ENCODE measurements at regions not wholly inside any gene's neighbourhood (a gene's known extent, or its start where the extent isn't known, plus 50 kb on each side); places are given as distances from the start of the nearest gene placed in this dataset.
"Not testable (repeated sequence)": the region's sequence is repeated elsewhere in the genome, so short reads cannot be mapped to it uniquely, and the experiment has no call there.

DNA sequence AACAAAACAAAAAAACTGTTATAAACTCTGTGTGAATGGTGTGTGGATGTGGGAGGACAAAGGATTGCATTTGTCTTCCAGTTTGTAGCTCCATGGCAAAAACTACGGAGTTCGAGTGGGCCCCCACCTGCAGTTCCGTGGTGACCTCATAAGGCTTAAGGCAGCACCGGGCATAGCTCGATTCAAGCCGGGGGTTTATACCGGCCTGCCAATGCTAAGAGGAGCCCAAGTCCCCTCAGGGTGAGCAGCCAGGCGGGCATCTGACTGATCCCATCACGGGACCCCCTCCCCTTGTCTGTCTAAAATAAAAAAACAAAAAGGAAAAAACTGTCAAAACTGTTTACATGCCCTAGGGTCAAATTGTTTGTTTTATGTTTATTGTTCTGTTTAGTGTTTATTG is 463.2 kb upstream of the HTR1E start:
- FAIRE-seq: no peak

DNA sequence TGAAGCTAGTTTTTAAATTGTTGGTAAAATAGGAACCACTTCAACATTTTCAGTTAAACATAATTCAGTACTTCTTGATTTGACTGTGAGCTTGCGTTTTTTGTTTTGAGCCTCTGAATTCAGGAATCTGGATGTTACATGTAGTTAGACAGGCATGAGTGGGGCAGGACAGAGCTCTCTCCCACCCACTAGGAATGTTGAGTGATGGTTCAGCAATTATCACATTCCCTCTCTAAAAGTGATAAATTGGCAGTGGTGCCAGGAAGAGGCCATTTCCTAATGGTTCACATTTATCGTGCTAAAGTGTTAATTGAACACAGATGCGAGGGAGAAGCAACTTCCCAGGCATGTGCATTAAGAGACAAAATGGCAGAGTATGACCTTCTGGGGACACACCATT is 465.5 kb upstream of the HTR1E start:
- FAIRE-seq: no peak

DNA sequence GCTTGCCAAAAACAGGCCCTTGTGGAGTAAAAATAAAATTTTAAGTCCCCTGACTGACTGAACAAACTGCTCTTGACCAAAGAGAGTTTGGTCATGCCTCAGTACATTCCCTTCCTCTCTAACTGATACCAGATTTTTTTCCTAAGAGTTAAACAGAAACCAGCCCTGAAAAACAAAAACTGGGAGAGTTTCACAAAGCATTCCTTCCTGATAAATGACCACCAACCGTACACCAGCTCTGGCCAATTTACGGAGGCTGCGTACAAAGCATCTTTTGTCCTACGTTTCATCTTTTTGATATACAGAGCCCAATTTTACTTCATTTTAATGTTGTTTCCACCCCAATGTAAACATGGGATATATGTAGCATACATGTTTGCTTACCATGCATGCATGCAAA is 477.4 kb upstream of the HTR1E start:
- peak; percentile 4 for FAIRE-seq

DNA sequence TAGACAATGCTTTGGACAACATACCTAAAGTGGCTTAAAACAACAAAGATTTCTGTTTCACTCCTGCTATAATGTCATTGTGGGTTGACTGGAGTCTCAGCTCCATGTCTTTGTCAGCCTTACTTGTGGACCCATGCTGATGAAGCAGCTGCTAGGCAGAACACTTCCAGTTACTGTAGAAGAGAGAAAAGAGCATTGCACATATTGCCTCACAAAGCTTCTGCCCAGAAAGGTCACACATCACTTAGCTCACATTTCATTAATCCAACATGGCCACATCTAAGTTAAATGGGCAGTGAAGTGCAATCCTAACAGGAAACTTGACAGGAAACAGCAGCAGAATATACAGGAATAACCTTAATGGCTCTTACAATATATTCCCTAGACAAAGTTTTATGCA is 480.5 kb upstream of the HTR1E start:
- FAIRE-seq: no peak

DNA sequence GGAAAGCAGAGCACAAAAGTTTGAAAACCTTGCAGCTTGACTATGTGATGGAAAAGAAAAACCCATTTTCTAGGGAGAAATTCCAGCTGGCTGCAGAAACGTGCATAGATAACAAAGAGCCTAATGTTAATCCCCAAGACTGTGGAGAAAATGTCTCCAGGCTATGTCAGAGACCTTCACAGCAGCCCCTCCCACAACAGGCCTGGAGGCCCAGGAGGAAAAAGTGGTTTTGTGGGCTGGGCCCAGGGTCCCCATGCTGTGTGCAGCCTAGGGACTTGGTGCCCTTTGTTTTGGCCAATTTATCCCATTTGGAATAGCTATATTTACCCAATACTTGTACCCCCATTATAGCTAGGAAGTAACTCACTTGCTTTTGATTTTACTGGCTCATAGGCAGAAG is 484.1 kb upstream of the HTR1E start:
- no peak for FAIRE-seq

DNA sequence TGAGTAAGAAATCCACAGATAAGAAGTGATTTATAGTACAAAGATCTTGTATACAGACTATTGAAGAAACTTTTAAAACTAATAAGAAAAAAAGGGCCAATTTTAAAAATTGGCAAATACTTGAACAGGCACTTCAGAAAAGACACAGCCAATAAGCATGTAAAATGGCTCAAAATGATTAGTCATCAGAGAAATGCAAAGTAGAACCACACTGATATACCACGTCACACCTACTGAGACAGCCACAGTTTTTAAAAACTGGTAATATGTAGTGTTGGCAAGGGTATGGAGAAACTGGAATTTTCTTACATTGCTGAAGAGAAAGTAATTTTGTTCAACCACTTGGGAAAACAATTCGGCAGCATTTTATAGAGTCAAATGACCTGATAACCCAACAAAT is 488.9 kb upstream of the HTR1E start:
- FAIRE-seq: no peak

DNA sequence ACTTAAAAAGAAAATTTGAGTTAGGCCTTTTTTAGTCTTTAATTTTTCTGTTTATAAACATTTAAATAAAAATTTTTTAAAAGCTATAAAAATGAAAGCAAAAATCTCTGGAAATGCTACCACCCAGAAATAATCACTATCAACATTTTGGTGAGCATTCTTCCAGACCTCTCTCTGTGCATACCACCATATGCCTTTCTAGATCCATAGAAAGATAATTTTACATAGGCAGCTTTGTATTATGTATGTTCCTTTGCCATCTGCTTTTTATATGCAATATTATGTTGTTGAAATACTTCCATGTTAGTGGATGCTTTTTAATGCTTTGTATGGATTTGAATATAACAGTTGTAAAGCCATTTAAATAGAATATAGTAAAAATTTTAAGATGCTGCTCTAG is 496.7 kb upstream of the HTR1E start:
- peak; percentile 57 for FAIRE-seq

DNA sequence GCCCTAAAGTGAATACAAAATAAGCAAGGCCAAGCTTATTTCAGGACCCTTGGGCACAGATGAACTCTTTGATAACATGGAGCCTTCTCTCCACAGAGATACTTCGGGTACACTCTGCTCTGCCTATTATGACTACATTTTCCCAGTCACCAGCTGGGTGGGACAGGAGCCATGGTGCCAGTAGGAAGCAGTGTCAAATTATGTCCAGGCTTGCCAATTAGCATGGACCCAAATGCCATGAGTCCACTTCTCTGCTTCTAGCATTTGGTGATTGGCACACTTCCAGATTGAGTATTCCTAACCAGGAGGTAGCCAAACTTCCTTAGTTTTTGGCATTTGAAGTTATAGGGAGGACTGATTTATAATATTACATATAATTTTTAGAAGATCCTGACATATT is 513.8 kb upstream of the HTR1E start:
- FAIRE-seq: no peak

DNA sequence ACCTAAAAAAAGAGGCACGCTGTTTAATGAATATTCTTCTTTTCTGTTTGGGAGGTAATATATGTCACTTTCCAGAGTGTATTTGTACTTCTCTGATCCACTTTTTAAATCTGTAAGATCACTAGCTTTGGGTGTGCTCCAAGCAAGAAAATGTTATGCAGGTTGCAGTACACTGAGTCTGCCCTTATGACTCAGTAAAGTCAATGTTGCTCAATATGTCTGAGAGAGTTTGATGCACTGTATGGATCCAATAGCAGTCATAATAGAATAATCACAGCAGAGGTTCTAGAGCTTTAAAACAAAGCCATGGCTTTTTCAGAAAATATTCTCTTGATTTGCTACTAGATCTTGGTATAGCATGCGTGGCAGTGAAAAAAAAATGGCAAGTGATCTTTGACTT is 525.3 kb upstream of the HTR1E start:
- no peak for FAIRE-seq

DNA sequence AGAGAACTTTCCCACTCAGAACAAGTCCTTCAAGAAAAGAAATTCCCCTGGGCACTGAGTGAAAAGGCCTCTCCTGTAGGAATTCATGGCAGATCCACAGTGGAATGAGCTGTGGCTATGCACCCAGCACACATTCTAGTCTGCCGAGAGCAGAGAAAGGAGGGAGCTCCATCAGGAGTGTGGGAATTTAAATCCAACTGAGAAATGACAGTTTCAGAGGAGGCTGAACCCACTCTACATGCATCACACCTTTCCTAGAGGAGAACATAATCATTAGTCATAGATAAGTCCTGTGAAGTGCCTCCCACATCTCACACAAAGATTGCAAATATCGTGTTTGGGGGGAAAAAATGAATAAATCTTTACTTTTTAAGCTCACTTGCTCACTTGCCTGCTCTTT is 530.2 kb upstream of the HTR1E start:
- no peak for FAIRE-seq

DNA sequence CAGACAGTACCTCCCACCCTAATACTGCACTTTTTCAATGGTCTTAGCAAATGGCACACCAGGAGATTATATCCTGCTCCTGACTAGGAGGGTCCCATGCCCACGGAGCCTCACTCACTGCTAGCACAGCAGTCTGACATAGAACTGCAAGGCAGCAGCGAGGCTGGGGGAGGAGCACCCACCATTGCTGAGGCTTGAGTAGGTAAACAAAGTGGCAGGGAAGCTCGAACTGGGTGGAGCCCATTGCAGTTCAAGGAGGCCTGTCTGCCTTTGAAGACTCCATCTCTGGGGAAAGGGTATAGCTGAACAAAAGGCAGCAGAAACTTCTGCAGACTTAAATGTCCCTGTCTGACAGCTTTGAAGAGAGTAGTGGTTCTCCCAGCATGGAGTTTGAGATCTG is 544.5 kb upstream of the HTR1E start:
- FAIRE-seq: not testable (repeated sequence)

DNA sequence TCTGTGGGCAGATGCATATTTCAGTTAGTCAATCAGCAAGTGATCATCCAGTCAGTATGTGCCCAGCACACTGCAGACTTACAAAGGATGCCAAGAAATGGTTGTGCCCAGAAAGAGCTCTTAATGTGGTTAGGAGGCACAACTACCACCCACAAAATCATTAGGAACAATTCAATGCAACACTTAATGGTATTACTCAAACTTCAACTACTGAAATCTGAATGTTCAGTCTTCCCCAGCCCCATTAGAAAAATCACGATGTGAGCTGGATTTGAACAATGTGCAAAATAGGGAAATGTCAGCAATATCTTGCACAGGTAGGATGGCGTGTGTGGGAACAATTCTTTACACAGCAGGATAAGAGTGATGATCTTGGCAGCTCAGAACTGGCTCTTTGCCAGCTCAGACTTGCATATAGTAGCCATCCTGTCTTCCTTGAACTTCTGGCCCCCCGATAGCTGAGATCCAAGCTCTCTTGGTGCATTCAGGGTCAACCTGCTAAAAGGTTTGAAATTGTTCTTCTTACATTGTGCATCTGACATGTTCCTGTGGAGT is 556.7 kb upstream of the HTR1E start:
- no peak for FAIRE-seq

DNA sequence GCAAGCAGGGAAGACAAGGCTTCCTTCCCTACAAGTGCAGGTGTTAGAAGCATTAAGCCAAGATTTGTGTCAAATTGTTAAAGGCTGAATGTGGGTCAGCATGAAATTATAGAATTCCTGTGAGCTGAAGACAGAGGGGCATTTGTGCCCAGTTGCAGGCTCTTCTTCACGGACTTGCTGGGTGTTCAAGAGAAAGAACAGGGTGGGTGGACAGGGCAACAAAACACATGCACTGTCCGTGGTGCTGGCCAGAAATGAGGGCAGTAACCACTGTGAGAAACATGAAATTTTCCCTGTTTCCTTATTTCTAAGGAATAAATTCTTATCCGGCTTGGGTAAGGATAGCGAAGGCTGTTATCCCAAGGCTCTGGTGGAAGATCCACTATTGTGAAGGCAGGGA is 579.5 kb upstream of the HTR1E start:
- FAIRE-seq: no peak

DNA sequence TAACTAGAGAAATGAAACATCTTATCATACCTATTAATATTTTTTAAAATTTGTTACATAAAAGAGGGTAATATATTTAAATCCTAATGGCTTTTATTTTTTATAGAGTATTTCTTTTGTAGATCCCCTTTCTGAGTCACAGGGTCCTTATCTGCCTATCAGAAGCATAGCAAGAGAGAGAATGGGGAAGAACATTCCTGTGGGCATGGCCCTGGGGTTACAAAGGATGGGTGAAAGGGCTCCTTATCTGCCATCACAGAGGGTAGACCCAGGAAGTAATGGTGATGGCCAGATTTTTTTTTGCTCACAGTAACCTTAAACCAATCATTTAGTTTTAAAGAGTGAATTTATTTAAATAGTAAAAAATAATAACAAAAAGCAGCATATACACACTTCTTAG is 582.1 kb upstream of the HTR1E start:
- FAIRE-seq: no peak

DNA sequence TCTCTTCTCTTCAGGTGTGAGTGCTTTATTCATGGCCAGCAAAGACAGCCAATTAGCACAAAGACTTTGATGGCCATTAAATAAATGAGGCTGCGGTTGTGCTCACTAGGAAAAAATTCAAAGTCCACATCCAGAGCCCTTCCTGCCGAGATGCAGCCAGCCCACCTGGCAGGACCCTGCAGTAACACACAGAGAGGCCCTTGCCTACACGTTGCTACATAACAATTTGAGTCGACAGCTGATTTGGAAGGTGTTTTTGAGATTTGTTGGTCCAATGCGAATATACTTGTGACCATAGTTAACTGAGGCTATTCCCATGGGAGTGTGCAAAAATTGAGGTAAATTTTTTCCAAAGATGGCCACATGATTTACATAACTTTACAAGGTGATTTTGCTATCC is 605.4 kb upstream of the HTR1E start:
- no peak for FAIRE-seq

DNA sequence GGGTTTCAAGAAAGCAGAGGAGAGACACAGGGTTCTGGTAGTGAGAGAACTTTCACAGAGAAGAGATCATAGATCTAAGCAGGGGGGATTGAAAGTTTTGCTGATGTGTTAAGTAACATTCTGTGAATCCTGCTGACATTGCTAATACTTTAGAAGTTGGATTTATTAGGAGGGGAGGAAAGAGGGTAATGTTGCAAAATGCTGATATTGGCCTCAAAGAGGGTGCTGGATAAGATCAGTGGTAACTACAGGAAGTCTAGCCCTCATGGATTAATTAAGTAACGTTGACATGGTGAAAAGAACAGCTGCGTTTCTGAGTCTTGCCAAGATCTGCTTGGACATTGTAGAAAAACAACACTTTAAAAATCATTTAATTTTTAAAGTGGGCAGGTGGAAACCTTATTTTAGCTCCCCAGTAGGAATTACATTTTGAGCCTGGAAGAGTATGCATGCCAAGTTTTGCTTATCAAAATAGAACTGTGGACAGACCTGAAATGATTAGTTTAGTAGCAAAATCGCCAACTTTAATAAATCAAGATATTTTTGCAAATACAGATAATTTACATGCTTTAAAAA is 606.0 kb upstream of the HTR1E start:
- no peak for FAIRE-seq

DNA sequence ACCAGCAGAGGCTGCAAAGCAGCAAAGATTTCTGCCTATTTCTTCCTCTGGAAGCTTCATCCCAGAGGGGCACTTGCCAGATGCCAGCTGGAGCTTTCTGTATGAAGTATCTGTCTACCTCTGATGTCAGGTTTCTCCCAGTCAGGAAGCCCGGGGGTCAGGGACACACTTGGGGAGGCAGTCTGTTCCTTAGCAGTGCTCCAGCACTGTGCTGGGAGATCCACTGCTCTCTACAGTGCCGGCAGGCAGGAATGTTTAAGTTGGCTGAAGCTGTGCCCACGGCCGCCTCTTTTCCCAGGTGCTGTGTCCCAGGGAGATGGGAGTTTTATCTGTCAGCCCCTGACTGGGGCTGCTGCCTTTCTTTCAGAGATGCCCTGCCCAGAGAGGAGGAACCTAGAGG is 631.1 kb upstream of the HTR1E start:
- no peak for FAIRE-seq

DNA sequence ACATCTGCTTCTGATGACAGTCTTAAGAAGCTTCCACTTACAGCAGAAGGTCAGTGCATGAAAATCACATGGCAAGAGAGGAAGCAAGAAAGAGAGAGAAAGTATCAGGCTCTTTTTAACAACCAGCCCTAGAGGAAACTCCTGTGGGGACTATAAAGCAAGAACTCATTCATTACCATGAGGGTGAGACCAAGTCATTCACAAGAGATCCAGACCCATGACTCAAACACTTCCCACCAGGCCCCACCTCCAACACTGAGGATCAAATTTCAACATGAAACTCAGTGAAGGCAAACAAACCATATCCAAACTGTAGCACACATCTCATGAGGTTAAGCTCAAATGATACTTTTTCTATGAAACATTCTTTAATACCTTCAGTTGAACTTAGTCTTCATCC is 643.2 kb upstream of the SYNCRIP start:
- no peak for FAIRE-seq

DNA sequence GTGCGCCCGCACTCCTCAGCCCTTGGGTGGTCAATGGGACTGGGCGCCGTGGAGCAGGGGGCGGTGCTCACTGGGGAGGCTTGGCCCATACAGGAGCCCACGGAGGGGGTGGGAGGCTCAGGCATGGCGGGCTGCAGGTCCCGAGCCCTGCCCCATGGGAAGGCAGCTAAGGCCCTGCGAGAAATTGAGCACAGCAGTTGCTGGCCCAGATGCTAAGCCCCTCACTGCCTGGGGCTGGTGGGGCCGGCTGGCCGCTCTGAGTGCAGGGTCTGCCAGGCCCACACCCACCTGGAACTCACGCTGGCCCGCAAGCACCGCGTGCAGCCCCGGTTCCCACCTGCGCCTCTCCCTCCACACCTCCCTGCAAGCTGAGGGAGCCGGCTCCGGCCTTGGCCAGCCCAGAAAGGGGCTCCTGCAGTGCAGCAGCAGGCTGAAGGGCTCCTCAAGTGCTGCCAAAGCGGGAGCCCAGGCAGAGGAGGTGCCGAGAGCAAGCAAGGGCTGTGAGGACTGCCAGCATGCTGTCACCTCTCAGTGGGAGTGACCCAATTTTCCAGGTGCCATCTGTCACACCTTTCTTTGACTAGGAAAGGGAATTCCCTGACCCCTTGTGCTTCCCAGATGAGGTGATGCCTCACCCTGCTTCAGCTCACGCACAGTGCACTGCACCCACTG is 642.3 kb upstream of the SYNCRIP start:
- not testable (repeated sequence) for FAIRE-seq

DNA sequence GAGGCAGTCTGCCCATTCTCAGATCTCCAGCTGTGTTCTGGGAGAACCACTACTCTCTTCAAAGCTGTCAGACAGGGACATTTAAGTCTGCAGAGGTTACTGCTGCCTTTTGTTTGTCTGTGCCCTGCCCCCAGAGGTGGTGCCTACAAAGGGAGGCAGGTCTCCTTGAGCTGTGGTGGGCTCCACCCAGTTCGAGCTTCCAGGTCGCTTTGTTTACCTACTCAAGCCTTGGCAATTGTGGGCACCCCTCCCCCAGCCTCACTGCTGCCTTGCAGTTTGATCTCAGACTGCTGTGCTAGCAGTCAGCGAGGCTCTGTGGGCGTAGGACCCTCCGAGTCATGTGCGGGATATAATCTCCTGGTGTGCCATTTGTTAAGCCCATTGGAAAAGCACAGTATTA is 640.9 kb upstream of the SYNCRIP start:
- FAIRE-seq: not testable (repeated sequence)

DNA sequence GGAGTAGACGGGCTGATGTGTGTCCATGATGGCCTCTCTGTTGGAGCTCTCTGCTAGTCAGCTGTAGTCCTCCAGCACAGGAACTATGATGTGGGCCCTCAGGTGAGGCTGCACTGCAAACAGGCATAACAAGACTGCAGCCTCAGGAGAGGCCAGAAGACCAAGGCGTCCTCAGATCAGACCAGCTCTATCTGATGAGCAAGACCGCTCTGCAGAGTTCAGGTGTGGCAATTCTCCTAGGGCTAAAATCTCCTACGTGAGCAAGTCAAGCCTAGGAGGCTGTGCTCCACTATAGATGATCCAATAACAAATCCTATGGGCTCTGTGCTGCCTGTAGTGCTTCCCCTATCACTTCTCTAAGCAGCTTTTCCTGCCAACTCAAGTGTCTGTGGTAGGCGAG is 633.4 kb upstream of the SYNCRIP start:
- no peak for FAIRE-seq

DNA sequence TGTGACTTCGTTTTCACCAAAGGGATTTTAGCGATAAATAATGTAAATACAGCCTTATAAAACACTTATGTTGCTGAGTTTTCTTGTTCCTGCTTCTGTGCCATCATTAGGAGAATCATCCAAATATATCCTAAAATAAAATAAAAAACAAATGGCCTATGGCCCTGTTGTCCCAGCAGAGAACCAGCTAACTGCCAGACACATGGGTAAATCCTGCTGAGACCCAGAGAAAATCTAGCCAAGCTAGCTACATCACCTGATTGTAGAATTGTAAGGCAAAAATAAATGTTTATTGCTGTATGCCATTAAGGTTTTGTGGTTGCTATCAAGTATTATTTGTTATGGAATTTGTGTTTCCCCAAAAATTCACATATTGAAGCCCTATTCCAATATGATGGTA is 631.2 kb upstream of the SYNCRIP start:
- no peak for FAIRE-seq

DNA sequence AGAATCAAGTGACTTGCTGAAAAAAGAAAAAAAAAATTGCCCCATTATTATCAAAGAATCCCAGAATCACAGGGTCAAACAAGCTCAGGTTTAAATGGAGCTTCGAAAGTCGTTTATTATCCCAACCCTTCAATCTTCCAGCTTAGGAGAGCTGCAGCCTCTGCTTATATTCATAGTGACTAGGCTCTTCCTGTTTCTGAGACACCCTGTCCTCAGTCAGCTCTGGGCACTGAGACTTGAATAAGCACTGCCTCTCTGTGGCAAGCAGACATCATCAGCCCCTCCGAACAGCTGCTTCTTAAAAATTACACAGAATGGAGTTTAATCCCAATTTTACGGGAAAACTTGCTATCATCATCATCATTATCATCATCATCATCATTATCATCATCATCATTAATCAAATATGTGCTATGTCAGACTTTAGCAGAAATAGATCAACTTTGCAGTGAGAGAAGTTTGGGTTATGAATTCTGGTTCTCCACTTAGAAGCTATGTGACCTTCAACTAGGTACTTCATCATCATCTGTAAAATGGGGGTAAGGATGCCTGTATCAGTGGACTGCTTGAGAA is 614.0 kb upstream of the SYNCRIP start:
- FAIRE-seq: no peak

DNA sequence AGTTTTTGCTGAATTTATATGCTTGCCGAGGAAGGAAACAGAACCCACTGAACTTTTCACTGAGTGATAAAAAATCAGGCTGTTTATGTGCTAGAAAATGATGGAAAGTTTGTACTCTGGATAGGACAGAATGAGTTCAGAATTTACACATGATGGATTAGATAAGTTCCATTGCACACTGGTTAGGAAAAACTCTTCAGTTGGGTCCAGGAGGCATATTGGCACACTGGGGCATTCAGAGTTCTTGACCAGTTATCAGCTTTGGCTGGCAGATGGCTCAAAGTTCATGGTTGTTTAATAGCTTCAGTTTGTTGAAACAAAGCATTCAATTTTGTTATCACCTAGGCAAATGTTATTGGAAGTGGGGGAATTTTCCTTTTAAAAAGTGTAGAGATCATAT is 613.3 kb upstream of the SYNCRIP start:
- no peak for FAIRE-seq

DNA sequence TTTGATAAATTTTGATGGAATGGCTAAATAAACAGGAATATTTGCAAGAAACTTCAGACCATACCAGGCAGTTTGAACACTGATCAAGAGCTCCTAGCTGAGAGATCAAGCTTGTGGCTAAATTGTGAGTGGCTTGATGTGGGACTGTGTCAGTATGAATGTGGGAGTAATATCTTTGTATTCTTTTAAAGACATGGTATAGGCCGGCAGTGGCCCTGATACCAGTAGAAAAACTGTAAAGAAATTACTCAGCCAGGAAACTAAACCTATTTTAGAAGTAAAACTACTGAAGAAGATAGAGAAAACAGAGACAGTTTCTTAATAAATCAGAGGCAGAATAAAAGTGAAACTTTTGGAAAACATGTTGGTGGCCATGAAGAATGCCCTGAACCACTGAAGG is 608.4 kb upstream of the SYNCRIP start:
- no peak for FAIRE-seq

Measured in endometrium (tissue), 2 donors.